ENCODE measurements at regions not wholly inside any gene's neighbourhood (a gene's known extent, or its start where the extent isn't known, plus 50 kb on each side); places are given as distances from the start of the nearest gene placed in this dataset.

- TF ChIP-seq CTCF (IDR thresholded peaks at IDR 0.05) (no peak), POLR2A (IDR thresholded peaks at IDR 0.05) (no peak)
Measured at GRCh38 chr3:187540847-187541246, 129.3 kb downstream of the SST start.

All from body of pancreas (tissue), 4 donors.